Keratinocyte (primary cell): ENCODE measurements at regions not wholly inside any gene's neighbourhood (a gene's known extent, or its start where the extent isn't known, plus 50 kb on each side); places are given as distances from the start of the nearest gene placed in this dataset.

Experiments
- DNase-seq: peaks from one replicate; pipeline ENCODE4 v3.0.0-alpha.2; 2011; ENCODE audit warnings: low read depth, missing footprints, low spot score
- FAIRE-seq: peaks from 2 replicates; lab custom pipeline; 2011; peaks lifted over from hg19 to GRCh38; lab: Jason Lieb, UNC
- H2AFZ ChIP-seq: 2 replicates; pipeline ENCODE4 v1.6.0; 2012; ENCODE audit warnings: low read length, control low read depth, inconsistent platforms; ENCODE audit not compliant: control insufficient read depth
- H3K27ac ChIP-seq: 2 replicates; pipeline ENCODE4 v1.5.1; 2011; ENCODE audit warnings: low read length; ENCODE audit not compliant: control insufficient read depth, insufficient read depth
- H3K27me3 ChIP-seq: 3 replicates; pipeline ENCODE4 v1.6.0; 2011; ENCODE audit warnings: low read length; ENCODE audit not compliant: control insufficient read depth, insufficient read depth; ENCODE audit errors: extremely low read depth
- H3K36me3 ChIP-seq, 2 experiments: 2 replicates in 1 of 2; 3 replicates in 1 of 2; pipeline ENCODE4 v1.5.1; 2011; ENCODE audit warnings: low read length in 2 of 2, mild to moderate bottlenecking in 1 of 2; ENCODE audit not compliant: control insufficient read depth in 2 of 2, insufficient read depth in 2 of 2; ENCODE audit errors: extremely low read depth in 1 of 2
- H3K4me1 ChIP-seq: 3 replicates; pipeline ENCODE4 v1.5.1; 2011; ENCODE audit warnings: low read length; ENCODE audit not compliant: control insufficient read depth, insufficient read depth; ENCODE audit errors: extremely low read depth
- H3K4me2 ChIP-seq: 3 replicates; pipeline ENCODE4 v1.6.0; 2011; ENCODE audit warnings: low read depth, low read length; ENCODE audit not compliant: control insufficient read depth, insufficient read depth; ENCODE audit errors: extremely low read depth
- H3K4me3 ChIP-seq, 3 experiments: fragments of 200-600 bp in 1 of 3; sonication (generic) in 1 of 3; 2 replicates in 2 of 3; 3 replicates in 1 of 3; pipeline ENCODE4 v1.5.1; 2011 to 2016; ENCODE audit warnings: low read length in 3 of 3, mild to moderate bottlenecking in 3 of 3, control low read depth in 2 of 3, inconsistent platforms in 1 of 3, low read depth in 1 of 3, mixed read lengths in 1 of 3, mixed run types in 1 of 3, moderate library complexity in 1 of 3; ENCODE audit not compliant: control insufficient read depth in 2 of 3, insufficient read depth in 2 of 3; ENCODE audit errors: extremely low read depth in 1 of 3
- H3K79me2 ChIP-seq: 2 replicates; pipeline ENCODE4 v1.6.0; 2012; ENCODE audit warnings: low read length; ENCODE audit not compliant: control insufficient read depth, insufficient read depth
- H3K9ac ChIP-seq: 3 replicates; pipeline ENCODE4 v1.6.0; 2011; ENCODE audit warnings: low read length; ENCODE audit not compliant: control insufficient read depth, insufficient read depth; ENCODE audit errors: extremely low read depth
- H3K9me1 ChIP-seq: 3 replicates; pipeline ENCODE4 v1.6.0; 2011; ENCODE audit warnings: low read length; ENCODE audit not compliant: control insufficient read depth, insufficient read depth; ENCODE audit errors: extremely low read depth
- H3K9me3 ChIP-seq: 2 replicates; pipeline ENCODE4 v1.5.1; 2012; ENCODE audit warnings: low read depth, low read length; ENCODE audit not compliant: control insufficient read depth
- H4K20me1 ChIP-seq: 3 replicates; pipeline ENCODE4 v1.6.0; 2011; ENCODE audit warnings: low read length; ENCODE audit not compliant: control insufficient read depth, insufficient read depth; ENCODE audit errors: extremely low read depth
- CTCF ChIP-seq, 3 experiments: IDR thresholded peaks in 1 of 3; conservative IDR thresholded peaks in 1 of 3; optimal IDR thresholded peaks in 1 of 3; 2 replicates in 2 of 3; 3 replicates in 1 of 3; pipeline versions ENCODE3 to v1.5.1; 2011; ENCODE audit warnings: low read length in 3 of 3, mild to moderate bottlenecking in 3 of 3, moderate library complexity in 2 of 3, control low read depth in 1 of 3, inconsistent platforms in 1 of 3; ENCODE audit not compliant: insufficient read depth in 2 of 3; ENCODE audit errors: extremely low read depth in 1 of 3
- EZH2 ChIP-seq: IDR thresholded peaks from one replicate; pipeline ENCODE4 v1.6.1; 2012; ENCODE audit warnings: inconsistent platforms, mild to moderate bottlenecking, low read length, moderate library complexity
- dilution Hi-C: fragments of 300-500 bp; cut with MboI; formaldehyde crosslinking; loops from one replicate; pipeline ENCODE4 v1.7.0; 2020; ENCODE audit warnings: low sequenced_read_pairs; ENCODE audit not compliant: extremely low pct_ligation_motif_present

DNA sequence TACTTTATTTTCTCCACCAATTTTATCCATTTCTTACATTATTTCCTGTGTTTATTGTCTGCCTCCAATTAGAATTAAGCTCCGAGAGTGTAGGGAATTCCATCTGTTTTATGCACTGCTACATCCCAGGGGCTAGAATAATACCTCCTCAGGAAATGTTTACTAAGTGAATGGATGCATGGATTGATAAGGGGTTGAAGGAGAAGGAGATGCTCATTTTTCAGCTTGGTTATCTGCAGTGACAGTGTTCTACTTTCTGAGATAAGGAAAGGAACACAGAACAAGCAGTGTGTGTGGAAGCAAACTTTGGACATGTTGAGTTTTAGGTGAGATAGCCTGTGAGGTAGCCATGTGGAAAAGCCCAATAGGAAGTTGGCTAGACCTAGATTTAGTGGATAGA lies 164.6 kb upstream of the HMGA2 start:
- Histone ChIP-seq H4K20me1 (no peaks in the 10 kb centered on the region), H3K9ac (no peak overlapping the region), H3K27me3 (no peaks in the 10 kb centered on the region), H3K4me2 (no peak overlapping the region), H3K27ac (no peak overlapping the region), H3K4me3 (no peak overlapping the region), H2AFZ (peak overlapping the region; percentile 6), H3K4me1 (peaks cover 37% of the 10 kb centered on the region), H3K9me3 (peaks cover 3% of the 10 kb centered on the region), H3K9me1 (no peaks in the 10 kb centered on the region), H3K79me2 (no peaks in the 10 kb centered on the region), H3K36me3 (no peaks in the 10 kb centered on the region)
- DNase-seq: no peak
- TF ChIP-seq EZH2: no peak
- TF ChIP-seq CTCF (optimal IDR thresholded peaks at IDR 0.05 in 1 of 3, IDR thresholded peaks at IDR 0.05 in 1 of 3, conservative IDR thresholded peaks at IDR 0.05 in 1 of 3; ENCODE audit: extremely low read depth in 1 of 3, insufficient read depth in 2 of 3, low read length in 3 of 3): no peak
- FAIRE-seq: no peak
- dilution Hi-C loops: no loop called here

GRCh38 chr12:65660096-65660495 lies 164.2 kb upstream of the HMGA2 start:
- H3K27me3 ChIP-seq: no peaks in the 10 kb centered on the region
- no peaks in the 10 kb centered on the region for H4K20me1 ChIP-seq
- H3K9me3 ChIP-seq: peaks cover 3% of the 10 kb centered on the region
- FAIRE-seq (no peak), DNase-seq (no peak)
- peaks cover 33% of the 10 kb centered on the region for H3K4me1 ChIP-seq
- no peak overlapping the region for H3K4me2 ChIP-seq
- H2AFZ ChIP-seq: no peak overlapping the region
- no peak overlapping the region for H3K4me3 ChIP-seq
- no peak overlapping the region for H3K27ac ChIP-seq
- H3K9ac ChIP-seq: no peak overlapping the region
- TF ChIP-seq CTCF (optimal IDR thresholded peaks at IDR 0.05 in 1 of 3, IDR thresholded peaks at IDR 0.05 in 1 of 3, conservative IDR thresholded peaks at IDR 0.05 in 1 of 3; ENCODE audit: extremely low read depth in 1 of 3, insufficient read depth in 2 of 3, low read length in 3 of 3): no peak
- no peak for TF ChIP-seq EZH2
- dilution Hi-C loops: no loop called here
- no peaks in the 10 kb centered on the region for H3K36me3 ChIP-seq
- H3K9me1 ChIP-seq: no peaks in the 10 kb centered on the region
- no peaks in the 10 kb centered on the region for H3K79me2 ChIP-seq
